ENCODE measurements at regions not wholly inside any gene's neighbourhood (a gene's known extent, or its start where the extent isn't known, plus 50 kb on each side); places are given as distances from the start of the nearest gene placed in this dataset.

- TF ChIP-seq CTCF (IDR thresholded peaks at IDR 0.05): no peak
- no peaks in the 10 kb centered on the region for H3K4me1 Mint-ChIP-seq (ENCODE audit: low read depth)
- no peak for ATAC-seq (ENCODE audit: poor library complexity)
- H3K36me3 Mint-ChIP-seq (ENCODE audit: low read depth): no peaks in the 10 kb centered on the region
- no peaks in the 10 kb centered on the region for H3K9me3 ChIP-seq (ENCODE audit: control insufficient read depth in 1 of 2, insufficient read depth in 1 of 2, low read length in 2 of 2)
- no peak overlapping the region for H3K27ac ChIP-seq (ENCODE audit: low read depth in 1 of 2, low read length in 2 of 2)
- intact Hi-C loops (cut with DNase I, micrococcal nuclease): no loop called here
- H3K36me3 ChIP-seq (ENCODE audit: insufficient read depth, low read length): no peaks in the 10 kb centered on the region
- no peaks in the 10 kb centered on the region for H3K9me3 Mint-ChIP-seq
- no peaks in the 10 kb centered on the region for H3K4me1 ChIP-seq (ENCODE audit: insufficient read depth, low read length)
- H3K4me3 ChIP-seq (ENCODE audit: low read length): no peak overlapping the region
- no peak for DNase-seq
- CTCF ChIA-PET: no interaction called here
- POLR2A ChIA-PET: no interaction called here
- no peak overlapping the region for H3K4me3 Mint-ChIP-seq
- H3K27me3 Mint-ChIP-seq: no peaks in the 10 kb centered on the region
- no peak overlapping the region for H3K27ac Mint-ChIP-seq
- no peaks in the 10 kb centered on the region for H3K27me3 ChIP-seq (ENCODE audit: control insufficient read depth in 1 of 2, insufficient read depth in 2 of 2, low read length in 2 of 2)
These were observed 259.9 kb upstream of the TARS1 start for GRCh38 chr5:33180900-33181299.

- Mint-ChIP-seq H3K4me3 (no peak overlapping the region), H3K36me3 (ENCODE audit: low read depth) (no peaks in the 10 kb centered on the region), H3K27me3 (no peaks in the 10 kb centered on the region), H3K4me1 (ENCODE audit: low read depth) (no peaks in the 10 kb centered on the region), H3K27ac (no peak overlapping the region), H3K9me3 (no peaks in the 10 kb centered on the region)
- no peak for TF ChIP-seq CTCF (IDR thresholded peaks at IDR 0.05)
- ChIA-PET POLR2A (no interaction called here), CTCF (no interaction called here)
- no peaks in the 10 kb centered on the region for H3K4me1 ChIP-seq (ENCODE audit: insufficient read depth, low read length)
- H3K9me3 ChIP-seq (ENCODE audit: control insufficient read depth in 1 of 2, insufficient read depth in 1 of 2, low read length in 2 of 2): no peaks in the 10 kb centered on the region
- H3K36me3 ChIP-seq (ENCODE audit: insufficient read depth, low read length): no peaks in the 10 kb centered on the region
- no peak for DNase-seq
- no peaks in the 10 kb centered on the region for H3K27me3 ChIP-seq (ENCODE audit: control insufficient read depth in 1 of 2, insufficient read depth in 2 of 2, low read length in 2 of 2)
- intact Hi-C loops (cut with DNase I, micrococcal nuclease): no loop called here
- ATAC-seq (ENCODE audit: poor library complexity): no peak
- no peak overlapping the region for H3K4me3 ChIP-seq (ENCODE audit: low read length)
- no peak overlapping the region for H3K27ac ChIP-seq (ENCODE audit: low read depth in 1 of 2, low read length in 2 of 2)
These were observed 257.8 kb upstream of the TARS1 start for GRCh38 chr5:33182986-33183385.

GRCh38 chr5:33184367-33184766 lies 256.4 kb upstream of the TARS1 start:
- no peak overlapping the region for H3K27ac ChIP-seq (ENCODE audit: low read depth in 1 of 2, low read length in 2 of 2)
- H3K27me3 Mint-ChIP-seq: no peaks in the 10 kb centered on the region
- no peak for TF ChIP-seq CTCF (IDR thresholded peaks at IDR 0.05)
- no peaks in the 10 kb centered on the region for H3K9me3 Mint-ChIP-seq
- ATAC-seq (ENCODE audit: poor library complexity) (no peak), DNase-seq (no peak)
- no peak overlapping the region for H3K27ac Mint-ChIP-seq
- no peaks in the 10 kb centered on the region for H3K4me1 Mint-ChIP-seq (ENCODE audit: low read depth)
- H3K4me3 ChIP-seq (ENCODE audit: low read length): no peak overlapping the region
- intact Hi-C loops (cut with DNase I, micrococcal nuclease): no loop called here
- H3K36me3 Mint-ChIP-seq (ENCODE audit: low read depth): no peaks in the 10 kb centered on the region
- H3K36me3 ChIP-seq (ENCODE audit: insufficient read depth, low read length): no peaks in the 10 kb centered on the region
- no peaks in the 10 kb centered on the region for H3K9me3 ChIP-seq (ENCODE audit: control insufficient read depth in 1 of 2, insufficient read depth in 1 of 2, low read length in 2 of 2)
- ChIA-PET CTCF (no interaction called here), POLR2A (no interaction called here)
- no peaks in the 10 kb centered on the region for H3K4me1 ChIP-seq (ENCODE audit: insufficient read depth, low read length)
- no peaks in the 10 kb centered on the region for H3K27me3 ChIP-seq (ENCODE audit: control insufficient read depth in 1 of 2, insufficient read depth in 2 of 2, low read length in 2 of 2)
- no peak overlapping the region for H3K4me3 Mint-ChIP-seq
